ENCODE measurements at regions not wholly inside any gene's neighbourhood (a gene's known extent, or its start where the extent isn't known, plus 50 kb on each side); places are given as distances from the start of the nearest gene placed in this dataset.

DNA sequence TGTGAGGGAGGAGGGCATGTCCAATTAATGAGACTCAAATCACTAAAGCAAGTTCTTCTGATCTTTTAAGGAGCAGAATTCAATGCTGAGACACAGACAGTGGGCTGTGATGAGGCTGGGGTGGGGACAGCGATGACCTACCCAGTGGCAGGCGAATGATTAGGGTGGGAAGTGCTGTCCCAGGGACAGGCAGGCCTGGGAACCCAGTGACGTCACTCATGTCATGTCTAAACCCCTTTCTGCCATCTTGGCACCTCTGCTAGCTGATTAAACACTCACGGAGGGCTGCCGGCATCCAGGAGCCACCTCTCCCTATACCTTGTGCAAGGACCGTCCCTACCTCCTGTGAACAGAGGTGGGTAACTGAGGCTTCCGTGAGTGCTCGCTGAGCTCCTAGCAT, 1235.2 kb downstream of the TBC1D22A start:
- ATAC-seq = no peak
- BruUV-seq (replicated peaks) = no TSS peak
- in situ Hi-C loops (cut with HindIII; ENCODE audit: extremely low pct_ligation_motif_present, low pct_unique_long_range_greater_than_20kb) = no loop called here
- Histone ChIP-seq H2AFZ (ENCODE audit: low read length) (no peak overlapping the region), H3K79me2 (ENCODE audit: insufficient read depth, low read length) (no peaks in the 10 kb centered on the region), H3K4me1 (ENCODE audit: insufficient read depth, low read length) (no peaks in the 10 kb centered on the region), H4K20me1 (ENCODE audit: insufficient read depth, low read length) (no peaks in the 10 kb centered on the region), H3K27me3 (ENCODE audit: control insufficient read depth in 1 of 2, insufficient read depth in 2 of 2, low read length in 2 of 2) (peaks cover 2 to 24% of the 10 kb centered on the region in 2 experiments; a peak in 4 of 5 replicates), H3K9me3 (ENCODE audit: low read length) (no peaks in the 10 kb centered on the region), H3K9ac (ENCODE audit: insufficient read depth, low read depth, low read length) (no peak overlapping the region), H3K4me2 (ENCODE audit: low read depth, low read length) (no peak overlapping the region), H3K4me3 (replicated peaks in 1 of 3; ENCODE audit: insufficient read depth in 1 of 3, low read depth in 2 of 3, low read length in 3 of 3) (no peak overlapping the region), H3K36me3 (replicated peaks in 1 of 2; ENCODE audit: control insufficient read depth in 1 of 2, insufficient read depth in 2 of 2, low read length in 2 of 2) (no peaks in the 10 kb centered on the region), H3K27ac (ENCODE audit: extremely low read length, insufficient read depth, low read length) (no peak overlapping the region)
- 0% methylated on average over 2 of the region's 8 CpGs for WGBS (ENCODE audit: low lambda C conversion rate)
- TF ChIP-seq ARNTL (CRISPR knock-in tag; IDR thresholded peaks at IDR 0.05) (no peak), ATF7 (IDR thresholded peaks at IDR 0.05) (peak; percentile 85), ATF7 (CRISPR knock-in tag; IDR thresholded peaks at IDR 0.05) (no peak), ZNF781 (CRISPR knock-in tag; IDR thresholded peaks at IDR 0.05; ENCODE audit: borderline replicate concordance, not compliant biosample characterization) (no peak), HNRNPH1 (optimal IDR thresholded peaks at IDR 0.05; ENCODE audit: low read depth, low read length) (no peak), CREM (IDR thresholded peaks at IDR 0.05) (no peak), CREM (CRISPR knock-in tag; IDR thresholded peaks at IDR 0.05) (no peak), RXRB (CRISPR knock-in tag; IDR thresholded peaks at IDR 0.05; ENCODE audit: borderline replicate concordance) (no peak), TP53 (CRISPR knock-in tag; conservative IDR thresholded peaks at IDR 0.05) (no peak), ZNF24 (IDR thresholded peaks at IDR 0.05) (no peak), KLF11 (CRISPR knock-in tag; IDR thresholded peaks at IDR 0.05) (no peak), SRSF4 (IDR thresholded peaks at IDR 0.05; ENCODE audit: low read depth, low read length, poor library complexity, severe bottlenecking) (no peak), GFI1 (CRISPR knock-in tag; IDR thresholded peaks at IDR 0.05; ENCODE audit: borderline replicate concordance) (no peak), ZFYVE20 (CRISPR knock-in tag; IDR thresholded peaks at IDR 0.05; ENCODE audit: borderline replicate concordance, low read depth) (no peak), ZSCAN22 (CRISPR knock-in tag; IDR thresholded peaks at IDR 0.05) (no peak), CREB1 (IDR thresholded peaks at IDR 0.05) (peak; percentile 94), CREB1 (CRISPR knock-in tag; IDR thresholded peaks at IDR 0.05) (no peak), ZSCAN21 (CRISPR knock-in tag; IDR thresholded peaks at IDR 0.05; ENCODE audit: borderline replicate concordance) (no peak), CHCHD3 (CRISPR knock-in tag; IDR thresholded peaks at IDR 0.05) (no peak)
- TF ChIP-seq, protein P1, sequence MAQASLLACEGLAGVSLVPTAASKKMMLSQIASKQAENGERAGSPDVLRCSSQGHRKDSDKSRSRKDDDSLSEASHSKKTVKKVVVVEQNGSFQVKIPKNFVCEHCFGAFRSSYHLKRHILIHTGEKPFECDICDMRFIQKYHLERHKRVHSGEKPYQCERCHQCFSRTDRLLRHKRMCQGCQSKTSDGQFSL (CRISPR knock-in tag; IDR thresholded peaks at IDR 0.05) = no peak
- CTCF ChIA-PET (ENCODE audit: low intra/inter-chr PET ratio, low total read pairs) = no interaction called here
- no peak for FAIRE-seq
- intact Hi-C loops (cut with micrococcal nuclease; ENCODE audit: unreplicated experiment) = no loop called here
- POLR2A ChIA-PET = no interaction called here
- no peak for DNase-seq (ENCODE audit: low spot score)

Measured in HepG2 (cell line).